Coronary artery (tissue), 2 donors: ENCODE measurements at regions not wholly inside any gene's neighbourhood (a gene's known extent, or its start where the extent isn't known, plus 50 kb on each side); places are given as distances from the start of the nearest gene placed in this dataset.
"Not testable (repeated sequence)": the region's sequence is repeated elsewhere in the genome, so short reads cannot be mapped to it uniquely, and the experiment has no call there.

Source experiments
- DNase-seq: peaks from one replicate; pipeline ENCODE4 v3.0.0-alpha.2; 2017; ENCODE audit warnings: low spot score
- H3K27ac ChIP-seq, 2 donors: fragments of 200-600 bp; sonication (generic); one replicate each; pipeline ENCODE4 v1.5.1; 2016 to 2019
- H3K4me3 ChIP-seq: fragments of 200-600 bp; sonication (generic); 2 replicates; pipeline ENCODE4 v1.5.1; 2016; ENCODE audit warnings: mild to moderate bottlenecking, moderate library complexity
- CTCF ChIP-seq: fragments of 200-600 bp; sonication (generic); IDR thresholded peaks from one replicate; pipeline ENCODE4 v1.5.1; 2019; ENCODE audit warnings: antibody characterized with exemption

- no peak for TF ChIP-seq CTCF
- Histone ChIP-seq H3K4me3 (peak overlapping the region; percentile 2), H3K27ac (no peak overlapping the region)
- no peak for DNase-seq
Observed at GRCh38 chr5:17020678-17021601, 84.9 kb upstream of the MYO10 start.

- no peak for DNase-seq
- TF ChIP-seq CTCF: no peak
- H3K27ac ChIP-seq: no peak overlapping the region
- no peak overlapping the region for H3K4me3 ChIP-seq
Observed at GRCh38 chr5:17021602-17021932, 85.5 kb upstream of the MYO10 start.

GRCh38 chr5:17022296-17022695, 86.2 kb upstream of the MYO10 start:
- no peak overlapping the region for H3K27ac ChIP-seq
- no peak for DNase-seq

GRCh38 chr5:17024686-17025180, 88.6 kb upstream of the MYO10 start:
- Histone ChIP-seq H3K4me3 (no peak overlapping the region), H3K27ac (no peak overlapping the region)
- DNase-seq: no peak
- TF ChIP-seq CTCF: no peak

More at GRCh38 chr5:17022296-17022695, 86.2 kb upstream of the MYO10 start:
- no peak overlapping the region for H3K4me3 ChIP-seq
- TF ChIP-seq CTCF: no peak

GRCh38 chr5:17031659-17032277, 95.7 kb upstream of the MYO10 start:
- not testable (repeated sequence) for DNase-seq

GRCh38 chr5:17032314-17032985, 96.4 kb upstream of the MYO10 start:
- H3K27ac ChIP-seq, DNase-seq, H3K4me3 ChIP-seq: not testable (repeated sequence)

More at GRCh38 chr5:17031659-17032277, 95.7 kb upstream of the MYO10 start:
- H3K27ac ChIP-seq, H3K4me3 ChIP-seq: not testable (repeated sequence)

- H3K4me3 ChIP-seq, DNase-seq, H3K27ac ChIP-seq: not testable (repeated sequence)
Observed at GRCh38 chr5:17034992-17035391, 98.9 kb upstream of the MYO10 start.

- Histone ChIP-seq H3K27ac (no peak overlapping the region), H3K4me3 (no peak overlapping the region)
- no peak for DNase-seq
- no peak for TF ChIP-seq CTCF
Observed at GRCh38 chr5:17037751-17038150, 101.7 kb upstream of the MYO10 start.
